Body of pancreas (tissue), 4 donors: ENCODE measurements at regions not wholly inside any gene's neighbourhood (a gene's known extent, or its start where the extent isn't known, plus 50 kb on each side); places are given as distances from the start of the nearest gene placed in this dataset.

ENCODE experiments used
- ATAC-seq: fragments of 150-250 bp; one replicate; pipeline ENCODE4 v1.9.1; 2016
- DNase-seq, 4 donors: peaks; one replicate each; pipeline ENCODE4 v3.0.0-alpha.2; 2019
- H3K27ac ChIP-seq, 4 donors: fragments of 200-600 bp; sonication (generic); 1 replicate in 3 of 4; 2 replicates in 1 of 4; pipeline versions ENCODE4 v1.5.1 to v1.6.1; 2016 to 2019; ENCODE audit warnings: mild to moderate bottlenecking in 1 of 4, mixed read lengths in 1 of 4, moderate library complexity in 1 of 4
- H3K27me3 ChIP-seq, 2 donors: fragments of 200-600 bp; sonication (generic); one replicate each; pipeline ENCODE4 v1.6.0; 2016; ENCODE audit warnings: mild to moderate bottlenecking in 1 of 2
- H3K36me3 ChIP-seq, 2 donors: fragments of 200-600 bp; sonication (generic); replicated peaks in 1 of 2; 2 replicates each; pipeline ENCODE4 v1.5.1; 2016; ENCODE audit warnings: low read depth in 2 of 2; ENCODE audit not compliant: insufficient read depth in 1 of 2
- H3K4me1 ChIP-seq: fragments of 200-600 bp; sonication (generic); one replicate; pipeline ENCODE4 v1.6.0; 2016
- H3K4me3 ChIP-seq, 2 donors: fragments of 200-600 bp; sonication (generic); 1 replicate in 1 of 2; 2 replicates in 1 of 2; pipeline ENCODE4 v1.5.1; 2016 to 2019
- H3K9me3 ChIP-seq, 3 donors: fragments of 200-600 bp; sonication (generic); 1 replicate in 2 of 3; 2 replicates in 1 of 3; pipeline ENCODE4 v1.5.1; 2016
- POLR2A ChIP-seq, 3 donors: fragments of 450-650 bp; IDR thresholded peaks; one replicate each; pipeline ENCODE4 v1.6.1; 2016; ENCODE audit warnings: antibody characterized with exemption in 3 of 3, mild to moderate bottlenecking in 2 of 3
- WGBS, 2 donors: methylation state at CpG; one replicate each; pipeline ENCODE4 v1.1.5; 2017; 5-methylcytosine and 5-hydroxymethylcytosine counted together
- intact Hi-C: fragments of 100-400 bp; cut with DNase I; formaldehyde crosslinking; loops from one replicate; pipeline ENCODE4 v1.15.1; 2023
- TF ChIP-seq, protein P1 (sequence below), 7 experiments: fragments of 450-650 bp in 4 of 7; fragments of 200-600 bp in 3 of 7; sonication (generic) in 3 of 7; IDR thresholded peaks; one replicate each; pipeline ENCODE4 v1.5.1; 2016 to 2019; ENCODE audit warnings: antibody characterized with exemption in 7 of 7

DNA sequence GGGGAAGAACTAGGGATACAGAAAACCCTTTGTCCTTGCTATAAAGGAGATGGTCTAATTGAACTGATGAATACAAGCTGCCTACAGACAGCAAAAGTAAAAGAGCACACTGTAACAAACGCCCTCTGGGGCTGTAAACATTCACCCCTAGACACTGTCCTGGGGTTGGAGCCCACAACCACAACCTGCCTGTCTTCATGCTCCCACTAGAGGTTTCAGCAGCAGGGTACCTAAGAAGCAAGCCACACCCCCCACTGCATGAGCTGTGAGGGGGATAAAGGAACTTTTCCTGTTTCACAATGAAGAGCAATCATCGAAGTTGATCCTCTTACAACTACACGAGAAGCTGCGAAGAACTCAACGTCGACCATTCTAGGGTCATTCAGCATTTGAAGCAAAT, 90.5 kb upstream of the LUZP2 start:
- no peak for DNase-seq
- intact Hi-C loops, result no loop called here
- H3K36me3 ChIP-seq, result no peaks in the 10 kb centered on the region
- no peak overlapping the region for H3K27ac ChIP-seq
- no peaks in the 10 kb centered on the region for H3K27me3 ChIP-seq
- H3K4me3 ChIP-seq, result no peak overlapping the region
- no peaks in the 10 kb centered on the region for H3K4me1 ChIP-seq
- 55 to 59% methylated on average over 6 of the region's 6 CpGs for WGBS, 2 donors
- H3K9me3 ChIP-seq, result no peaks in the 10 kb centered on the region
- no peak for TF ChIP-seq POLR2A (IDR thresholded peaks at IDR 0.05)
- ATAC-seq, result no peak

DNA sequence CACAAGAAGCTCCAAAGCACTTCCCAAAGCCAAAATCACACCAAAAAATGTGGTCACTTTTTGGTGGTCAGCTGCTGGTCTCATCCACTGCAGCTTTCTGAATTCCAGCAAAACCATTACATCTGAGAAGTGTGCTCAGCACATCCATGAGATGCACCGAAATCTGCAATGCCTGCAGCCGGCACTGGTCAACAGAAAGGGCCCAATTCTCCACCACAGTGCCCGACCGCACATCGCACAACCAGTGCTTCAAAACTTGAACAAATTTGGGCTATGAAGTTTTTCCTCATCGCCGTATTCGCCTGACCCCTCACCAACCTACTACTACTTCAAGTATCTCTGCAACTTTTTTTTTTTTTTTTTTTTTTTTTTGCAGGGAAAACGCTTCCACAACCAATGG, 89.9 kb upstream of the LUZP2 start:
- no peak for TF ChIP-seq POLR2A (IDR thresholded peaks at IDR 0.05)
- TF ChIP-seq, protein P1, sequence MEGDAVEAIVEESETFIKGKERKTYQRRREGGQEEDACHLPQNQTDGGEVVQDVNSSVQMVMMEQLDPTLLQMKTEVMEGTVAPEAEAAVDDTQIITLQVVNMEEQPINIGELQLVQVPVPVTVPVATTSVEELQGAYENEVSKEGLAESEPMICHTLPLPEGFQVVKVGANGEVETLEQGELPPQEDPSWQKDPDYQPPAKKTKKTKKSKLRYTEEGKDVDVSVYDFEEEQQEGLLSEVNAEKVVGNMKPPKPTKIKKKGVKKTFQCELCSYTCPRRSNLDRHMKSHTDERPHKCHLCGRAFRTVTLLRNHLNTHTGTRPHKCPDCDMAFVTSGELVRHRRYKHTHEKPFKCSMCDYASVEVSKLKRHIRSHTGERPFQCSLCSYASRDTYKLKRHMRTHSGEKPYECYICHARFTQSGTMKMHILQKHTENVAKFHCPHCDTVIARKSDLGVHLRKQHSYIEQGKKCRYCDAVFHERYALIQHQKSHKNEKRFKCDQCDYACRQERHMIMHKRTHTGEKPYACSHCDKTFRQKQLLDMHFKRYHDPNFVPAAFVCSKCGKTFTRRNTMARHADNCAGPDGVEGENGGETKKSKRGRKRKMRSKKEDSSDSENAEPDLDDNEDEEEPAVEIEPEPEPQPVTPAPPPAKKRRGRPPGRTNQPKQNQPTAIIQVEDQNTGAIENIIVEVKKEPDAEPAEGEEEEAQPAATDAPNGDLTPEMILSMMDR (IDR thresholded peaks at IDR 0.05), result no peak
- no peaks in the 10 kb centered on the region for H3K9me3 ChIP-seq
- DNase-seq, result no peak
- H3K27ac ChIP-seq, result no peak overlapping the region
- H3K4me1 ChIP-seq, result no peaks in the 10 kb centered on the region
- no peak for ATAC-seq
- intact Hi-C loops, result no loop called here
- no peaks in the 10 kb centered on the region for H3K27me3 ChIP-seq
- no peak overlapping the region for H3K4me3 ChIP-seq
- 83 to 87% methylated on average over 9 of the region's 9 CpGs for WGBS, 2 donors
- no peaks in the 10 kb centered on the region for H3K36me3 ChIP-seq

DNA sequence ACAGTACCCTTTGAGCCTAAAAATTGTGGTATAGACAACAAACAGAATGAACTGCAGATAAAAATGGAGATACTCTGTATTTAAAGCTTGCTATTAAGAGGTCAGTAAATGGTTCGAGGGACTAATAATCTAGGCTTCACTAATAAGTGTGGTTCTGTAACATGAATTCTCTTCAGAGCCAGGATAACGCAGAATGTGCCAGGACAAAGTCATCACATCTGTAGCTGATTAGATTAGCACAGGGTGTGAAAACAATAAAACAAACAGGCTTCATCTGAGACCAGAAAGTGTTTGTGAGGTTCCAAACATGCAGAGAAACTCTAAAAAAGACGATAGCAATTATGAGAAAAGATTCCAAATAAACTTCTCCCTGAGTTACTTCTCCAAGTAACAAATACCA, 89.1 kb upstream of the LUZP2 start:
- no peak for DNase-seq
- Histone ChIP-seq H3K4me3 (no peak overlapping the region), H3K9me3 (no peaks in the 10 kb centered on the region), H3K27ac (no peak overlapping the region), H3K4me1 (no peaks in the 10 kb centered on the region), H3K36me3 (no peaks in the 10 kb centered on the region), H3K27me3 (no peaks in the 10 kb centered on the region)
- no peak for TF ChIP-seq POLR2A (IDR thresholded peaks at IDR 0.05)
- TF ChIP-seq, protein P1 (IDR thresholded peaks at IDR 0.05), result no peak
- no peak for ATAC-seq
- intact Hi-C loops, result no loop called here
- 42 to 43% methylated on average over 3 of the region's 3 CpGs for WGBS, 2 donors

DNA sequence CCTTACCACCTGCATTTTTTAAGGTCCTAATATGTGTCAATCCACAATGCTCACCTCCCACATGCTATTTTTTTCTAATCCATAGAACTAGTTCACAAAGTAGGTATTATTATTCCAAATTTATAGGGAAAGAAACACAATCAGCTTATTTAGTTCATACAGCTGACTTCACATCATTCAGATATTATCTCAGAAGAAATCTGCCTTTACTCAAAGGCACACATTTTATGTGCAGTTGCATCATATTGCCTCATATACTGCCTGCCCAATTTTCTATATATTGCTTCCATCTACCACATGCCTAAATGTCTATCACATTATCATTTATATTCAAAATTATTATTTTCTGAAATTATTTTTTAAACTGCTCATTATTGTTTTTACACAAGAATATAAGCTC, 88.7 kb upstream of the LUZP2 start:
- Histone ChIP-seq H3K36me3 (no peaks in the 10 kb centered on the region), H3K9me3 (no peaks in the 10 kb centered on the region), H3K4me3 (no peak overlapping the region), H3K27me3 (no peaks in the 10 kb centered on the region), H3K27ac (no peak overlapping the region), H3K4me1 (no peaks in the 10 kb centered on the region)
- DNase-seq (no peak), ATAC-seq (no peak)
- intact Hi-C loops, result no loop called here
- no peak for TF ChIP-seq POLR2A (IDR thresholded peaks at IDR 0.05)
- TF ChIP-seq, protein P1 (IDR thresholded peaks at IDR 0.05), result no peak

DNA sequence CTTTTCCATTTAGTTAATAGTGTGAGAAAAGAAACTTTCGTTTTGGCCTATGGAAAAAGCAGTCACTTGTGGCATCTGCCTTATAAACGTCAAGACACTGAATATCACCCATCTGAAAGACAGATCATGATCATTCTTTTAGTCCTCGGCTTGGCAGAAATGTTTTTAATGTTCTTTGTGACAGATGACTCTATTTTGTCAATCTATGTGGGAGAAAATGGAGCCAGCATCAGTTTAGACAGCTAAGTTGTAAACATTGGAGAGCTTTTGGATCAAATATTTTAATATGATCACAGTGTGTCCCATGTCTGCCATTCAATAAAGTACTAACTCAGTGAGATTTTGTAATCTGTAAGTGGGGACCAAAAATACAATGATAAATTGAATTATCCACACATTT, 85.1 kb upstream of the LUZP2 start:
- no peaks in the 10 kb centered on the region for H3K36me3 ChIP-seq
- intact Hi-C loops, result no loop called here
- DNase-seq (no peak), ATAC-seq (no peak)
- H3K9me3 ChIP-seq, result no peaks in the 10 kb centered on the region
- H3K4me1 ChIP-seq, result no peaks in the 10 kb centered on the region
- 53 to 62% methylated on average over 3 of the region's 3 CpGs for WGBS, 2 donors
- H3K27me3 ChIP-seq, result no peaks in the 10 kb centered on the region
- H3K4me3 ChIP-seq, result no peak overlapping the region
- TF ChIP-seq POLR2A (IDR thresholded peaks at IDR 0.05), result no peak
- TF ChIP-seq, protein P1 (IDR thresholded peaks at IDR 0.05), result no peak
- H3K27ac ChIP-seq, result no peak overlapping the region
